H1 (cell line): ENCODE measurements at regions not wholly inside any gene's neighbourhood (a gene's known extent, or its start where the extent isn't known, plus 50 kb on each side); places are given as distances from the start of the nearest gene placed in this dataset.

Experiments used
- GABPA ChIP-seq: IDR thresholded peaks from 2 replicates; pipeline ENCODE4 v1.6.1; 2011; ENCODE audit warnings: mild to moderate bottlenecking, low read length, moderate library complexity, borderline replicate concordance; ENCODE audit not compliant: insufficient read depth
- KDM1A ChIP-seq: fragments of 200-600, 300-600 bp; sonication (generic); IDR thresholded peaks from 2 replicates; pipeline ENCODE4 v1.7.1; 2016; ENCODE audit warnings: mild to moderate bottlenecking, low read length, borderline replicate concordance
- MAX ChIP-seq: IDR thresholded peaks from 2 replicates; pipeline ENCODE4 v1.6.1; 2012; ENCODE audit warnings: inconsistent platforms
- NRF1 ChIP-seq: IDR thresholded peaks from 2 replicates; pipeline ENCODE4 v1.6.1; 2011; ENCODE audit warnings: mild to moderate bottlenecking, low read depth, low read length, improper control_type of control experiment
- TEAD4 ChIP-seq: IDR thresholded peaks from 2 replicates; pipeline ENCODE4 v1.6.1; 2012; ENCODE audit warnings: low read depth, low read length, inconsistent platforms, mixed read lengths

DNA sequence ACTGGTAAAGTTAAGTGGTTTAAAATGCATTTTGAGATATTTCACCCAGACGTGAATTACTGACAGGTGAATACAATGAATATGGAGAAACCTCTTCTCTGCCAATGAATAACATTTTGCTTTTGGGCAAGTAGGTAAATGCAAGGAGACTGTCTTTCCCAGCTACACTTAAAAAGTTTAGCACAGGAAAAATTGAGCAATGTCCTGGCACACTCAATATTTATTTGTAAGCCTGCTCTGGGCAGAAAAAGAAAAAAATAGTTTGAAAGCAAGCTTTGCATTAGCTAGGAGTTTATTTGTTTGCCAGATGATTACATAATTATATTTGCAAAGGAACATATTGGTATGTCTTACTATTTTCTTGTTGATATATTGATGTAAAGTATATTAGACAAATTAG is 624.2 kb downstream of the ACTR3B start (continued):
- no peak for TF ChIP-seq TEAD4
- TF ChIP-seq MAX = no peak
- no peak for TF ChIP-seq GABPA
- TF ChIP-seq NRF1 = no peak
- TF ChIP-seq KDM1A = no peak
- TF ChIP-seq, all 59 proteins: peak for 0
